ENCODE measurements at regions not wholly inside any gene's neighbourhood (a gene's known extent, or its start where the extent isn't known, plus 50 kb on each side); places are given as distances from the start of the nearest gene placed in this dataset.
"Not testable (repeated sequence)": the region's sequence is repeated elsewhere in the genome, so short reads cannot be mapped to it uniquely, and the experiment has no call there.

GRCh38 chr5:157959370-157959769 is 100.4 kb upstream of the CLINT1 start:
- no peak for DNase-seq

- DNase-seq: peak; percentile 2 to 27 (median 21)
These were observed 97.4 kb upstream of the CLINT1 start for GRCh38 chr5:157956271-157956885.

DNA sequence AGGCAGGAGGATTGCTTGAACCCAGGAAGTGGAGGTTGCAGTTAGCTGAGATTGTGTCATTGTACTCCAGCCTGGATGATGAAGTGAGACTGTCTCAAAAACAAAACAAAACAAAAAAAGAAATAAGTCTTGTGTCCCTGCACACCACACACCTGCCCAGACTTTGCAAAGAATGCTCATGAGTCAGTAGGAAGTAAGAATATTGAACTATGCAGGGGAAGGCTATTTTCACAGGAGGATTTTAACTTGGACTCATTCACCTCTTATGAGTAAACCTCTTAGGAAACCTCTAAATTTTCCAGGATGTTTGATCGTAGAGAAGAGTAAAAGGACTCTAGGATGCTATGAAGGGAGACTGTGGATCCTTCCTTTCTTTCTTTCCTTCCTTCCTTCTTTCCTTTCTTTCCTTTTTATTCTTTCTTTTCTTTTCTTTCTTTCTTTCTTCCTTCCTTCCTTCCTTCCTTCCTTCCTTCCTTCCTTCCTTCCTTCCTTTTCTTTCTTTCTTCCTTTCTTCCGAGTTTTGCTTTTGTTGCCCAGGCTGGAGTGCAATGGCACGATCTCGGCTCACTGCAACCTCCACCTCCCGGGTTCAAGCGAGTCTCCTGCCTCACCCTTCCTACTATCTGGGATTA is 96.7 kb upstream of the CLINT1 start:
- DNase-seq: no peak

GRCh38 chr5:157952374-157952685 is 93.4 kb upstream of the CLINT1 start:
- DNase-seq: no peak

GRCh38 chr5:157951673-157952373 is 92.9 kb upstream of the CLINT1 start:
- DNase-seq: no peak

DNA sequence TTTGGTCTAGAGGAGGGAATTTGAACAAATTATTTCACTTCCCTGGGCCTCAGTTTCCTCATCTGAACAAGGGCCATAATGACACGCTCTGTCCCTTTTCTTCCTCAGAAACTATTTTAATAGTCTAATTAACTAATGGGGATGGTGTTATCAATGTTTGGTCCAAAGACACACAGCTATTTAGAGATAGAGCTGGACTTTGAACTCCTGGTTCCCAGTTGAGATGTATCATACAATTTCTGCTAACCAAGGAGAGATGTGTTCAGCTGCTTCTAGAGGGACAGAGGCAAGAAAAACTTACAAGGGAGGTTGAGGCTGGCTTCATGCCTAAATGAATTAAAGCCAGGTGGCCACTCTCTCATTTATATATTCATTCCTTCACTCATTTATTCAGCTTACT is 90.6 kb upstream of the CLINT1 start:
- DNase-seq: no peak

DNA sequence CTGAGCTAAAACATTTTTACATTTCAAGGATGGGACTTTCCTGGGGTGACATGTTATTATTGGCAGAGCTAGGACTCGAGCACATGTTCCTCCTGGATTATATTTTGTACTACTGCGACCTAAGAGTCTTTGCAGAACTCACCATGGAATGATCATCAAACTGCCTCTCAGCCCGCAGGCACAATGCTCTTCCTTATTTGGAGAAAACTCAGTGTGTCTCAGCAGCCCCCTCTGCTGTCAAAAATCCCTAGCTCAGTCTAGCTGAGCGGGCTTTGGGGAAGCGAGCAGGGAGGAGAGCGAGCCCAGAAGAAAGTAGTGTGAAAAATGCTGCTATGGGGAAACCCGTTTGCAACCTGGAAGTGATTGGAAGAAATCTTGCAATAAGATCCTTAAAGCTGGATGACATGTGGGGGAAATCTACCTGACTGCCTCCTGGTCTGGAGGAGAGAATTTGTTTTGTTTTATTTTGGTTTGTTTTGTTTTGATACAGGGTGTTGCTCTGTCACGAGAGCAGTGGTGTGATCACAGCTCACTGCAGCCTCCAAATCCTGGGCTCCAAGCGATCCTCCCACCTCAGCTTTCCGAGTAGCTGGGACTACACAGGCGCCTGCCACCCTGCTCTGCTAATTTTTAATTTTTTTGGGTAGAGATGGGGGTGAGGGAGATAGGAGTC is 89.9 kb upstream of the CLINT1 start:
- DNase-seq: peak; percentile 92 to 94 (median 92)

- DNase-seq: no peak
These were observed 88.2 kb upstream of the CLINT1 start for GRCh38 chr5:157947156-157947555.

DNA sequence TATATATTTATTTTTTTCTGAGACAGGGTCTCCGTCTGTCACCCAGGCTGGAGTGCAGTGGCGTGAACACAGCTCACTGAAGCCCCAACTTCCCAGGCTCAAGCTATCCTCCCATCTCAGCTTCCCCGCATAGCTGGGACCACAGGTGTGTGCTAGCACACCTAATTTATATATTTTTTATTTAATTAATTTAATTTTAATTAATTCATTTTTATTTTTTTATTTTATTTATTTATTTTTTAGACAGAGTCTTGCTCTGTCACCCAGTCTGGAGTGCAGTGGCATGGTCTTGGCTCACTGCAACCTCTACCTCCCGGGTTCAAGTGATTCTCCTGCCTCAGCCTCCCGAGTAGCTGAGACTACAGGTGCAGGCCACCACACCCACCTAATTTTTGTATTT is 86.9 kb upstream of the CLINT1 start:
- DNase-seq: not testable (repeated sequence)

DNA sequence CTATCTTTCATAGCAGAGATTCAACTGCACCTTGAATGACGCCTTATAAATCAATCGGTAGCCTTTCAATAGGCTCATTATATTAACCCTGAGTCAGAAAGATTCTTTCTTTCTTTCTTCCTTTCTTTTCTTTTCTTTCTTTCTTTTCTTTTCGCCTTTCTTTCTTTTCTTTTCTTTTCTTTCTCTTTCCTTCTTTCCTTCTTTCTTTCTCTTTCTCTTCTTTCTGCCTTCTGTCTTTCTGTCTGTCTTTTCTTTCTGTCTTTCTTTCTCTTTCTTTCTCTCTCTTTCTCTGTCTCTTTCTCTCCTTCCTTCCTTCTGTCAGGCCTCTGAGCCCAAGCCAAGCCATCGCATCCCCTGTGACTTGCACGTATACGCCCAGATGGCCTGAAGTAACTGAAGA is 86.0 kb upstream of the CLINT1 start:
- DNase-seq: no peak

- DNase-seq: no peak
These were observed 85.2 kb upstream of the CLINT1 start for GRCh38 chr5:157944077-157944633.

- DNase-seq: no peak
These were observed 83.7 kb upstream of the CLINT1 start for GRCh38 chr5:157942595-157942994.

DNA sequence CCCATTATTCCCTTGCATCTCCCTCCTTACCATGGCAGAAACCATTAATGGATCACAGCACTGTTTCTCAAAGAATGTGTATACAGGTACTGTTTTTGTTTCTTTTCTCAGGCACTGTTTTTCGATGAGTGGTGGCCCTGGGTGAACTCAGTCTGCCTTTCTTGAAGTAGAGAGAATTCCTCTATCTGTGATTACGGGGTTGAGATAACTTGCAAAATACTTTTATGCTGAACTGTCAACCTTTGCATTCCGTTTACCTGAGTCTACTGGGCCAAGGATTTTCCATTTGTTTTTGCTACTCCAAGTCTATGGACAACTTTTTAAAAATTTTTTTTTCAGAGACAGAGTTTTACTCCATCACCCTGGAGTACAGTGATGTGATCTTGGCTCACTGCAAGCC is 82.7 kb upstream of the CLINT1 start:
- DNase-seq: no peak

DNA sequence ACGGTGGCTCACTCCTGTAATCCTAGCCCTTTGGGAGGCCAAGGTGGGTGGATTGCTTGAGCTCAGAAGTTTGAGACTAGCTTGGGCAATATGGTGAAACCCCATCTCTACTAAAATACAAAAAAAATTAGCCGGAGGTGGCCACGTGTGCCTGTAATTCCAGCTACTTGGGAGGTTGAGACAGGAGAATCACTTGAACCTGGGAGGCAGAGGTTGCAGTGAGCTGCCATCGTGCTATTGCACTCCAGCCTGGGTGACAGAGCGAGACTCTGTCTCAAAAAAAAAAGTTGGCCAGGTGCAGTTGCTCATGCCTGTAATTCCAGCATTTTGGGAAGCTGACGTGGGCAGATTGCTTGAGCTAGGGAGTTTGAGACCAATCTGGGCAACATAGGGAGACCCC is 79.2 kb upstream of the CLINT1 start:
- DNase-seq: not testable (repeated sequence)

DNA sequence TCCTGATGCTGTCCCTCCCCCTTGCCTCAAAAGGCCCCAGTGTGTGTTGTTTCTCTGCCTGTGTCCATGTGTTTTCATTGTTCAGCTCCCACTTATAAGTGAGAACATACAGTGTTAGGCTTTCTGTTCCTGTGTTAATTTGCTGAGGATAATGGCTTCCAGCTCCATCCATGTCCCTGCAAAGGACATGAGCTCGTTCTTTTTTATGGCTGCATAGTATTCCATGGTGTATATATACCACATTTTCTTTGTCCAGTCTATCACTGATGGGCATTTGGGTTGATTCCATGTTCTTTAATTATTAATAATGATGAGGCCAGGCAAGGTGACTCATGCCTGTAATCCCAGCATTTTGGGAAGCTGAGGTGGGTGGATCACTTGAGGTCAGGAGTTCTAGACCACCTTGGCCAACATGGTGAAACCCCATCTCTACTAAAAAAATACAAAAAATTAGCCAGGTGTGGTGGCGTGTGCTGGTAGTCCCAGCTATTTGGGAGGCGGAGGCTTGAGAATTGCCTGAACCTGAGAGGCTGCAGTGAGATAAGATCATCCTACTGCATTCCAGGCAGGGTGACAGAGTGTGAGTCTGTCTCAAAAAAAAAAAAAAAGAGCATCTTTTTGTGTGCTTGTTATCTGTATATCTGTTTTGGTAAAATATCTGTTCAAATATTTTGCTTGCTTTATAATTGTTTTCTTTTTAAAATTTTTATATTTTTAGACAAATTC is 78.0 kb upstream of the CLINT1 start:
- DNase-seq: not testable (repeated sequence)

- DNase-seq: no peak
These were observed 75.7 kb upstream of the CLINT1 start for GRCh38 chr5:157934600-157934999.

DNA sequence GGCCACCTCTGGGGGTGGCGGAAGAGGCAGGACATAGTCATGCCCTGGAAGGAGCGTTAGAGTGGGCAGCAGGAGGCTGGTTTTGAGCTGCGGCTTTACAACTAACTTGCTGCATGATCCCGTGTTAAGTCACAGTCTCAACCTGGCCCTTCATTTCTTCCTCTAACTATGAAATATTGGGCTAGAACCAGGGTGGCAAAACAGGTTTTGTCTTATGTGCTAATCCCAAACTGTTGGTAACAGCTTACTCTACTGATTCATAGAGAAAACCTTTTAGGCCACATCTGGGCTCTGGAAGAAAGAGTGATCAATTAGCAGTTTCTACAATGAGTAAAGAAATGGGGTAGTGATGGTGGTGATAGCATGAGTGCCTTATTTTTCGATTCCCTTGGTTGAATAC is 74.1 kb upstream of the CLINT1 start:
- DNase-seq: no peak

DNA sequence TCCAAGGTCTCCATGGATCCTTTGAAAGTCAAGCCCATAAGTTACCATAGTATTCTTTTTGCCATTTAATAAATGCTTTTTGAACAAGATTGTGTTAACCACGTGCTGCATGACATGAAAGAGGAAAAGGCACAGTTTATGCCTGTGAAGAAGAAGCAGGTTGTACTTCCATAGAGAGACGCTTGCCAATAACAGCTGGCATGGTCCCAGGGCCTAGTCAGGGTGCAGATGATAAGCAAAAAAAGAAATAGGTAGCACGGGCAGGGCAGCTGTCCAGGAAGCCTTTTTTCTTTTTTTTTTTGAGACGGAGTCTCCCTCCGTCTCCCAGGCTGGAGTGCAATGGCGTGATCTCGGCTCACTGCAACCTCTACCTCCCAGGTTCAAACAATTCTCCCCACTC is 71.8 kb upstream of the CLINT1 start:
- DNase-seq: no peak

DNA sequence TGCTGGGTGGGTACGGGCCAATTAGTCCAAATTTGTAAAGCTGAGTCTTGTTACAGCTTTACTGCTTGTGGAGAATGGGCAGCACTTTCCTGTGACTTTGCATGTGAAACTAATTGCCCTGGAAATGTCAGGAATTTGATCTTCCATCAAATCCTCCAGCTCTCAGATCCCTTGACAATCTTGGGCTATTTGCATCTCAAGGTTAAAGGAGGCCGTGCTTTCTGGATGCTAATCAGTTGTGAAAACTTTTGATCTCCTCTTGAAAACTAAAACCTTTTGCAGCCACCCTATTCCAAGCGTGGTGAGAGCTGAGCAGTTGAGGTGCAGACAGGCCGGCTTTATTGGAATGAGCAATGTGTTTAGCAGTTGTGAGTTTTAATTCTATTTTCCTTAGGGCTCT is 68.0 kb upstream of the CLINT1 start:
- DNase-seq: no peak

DNA sequence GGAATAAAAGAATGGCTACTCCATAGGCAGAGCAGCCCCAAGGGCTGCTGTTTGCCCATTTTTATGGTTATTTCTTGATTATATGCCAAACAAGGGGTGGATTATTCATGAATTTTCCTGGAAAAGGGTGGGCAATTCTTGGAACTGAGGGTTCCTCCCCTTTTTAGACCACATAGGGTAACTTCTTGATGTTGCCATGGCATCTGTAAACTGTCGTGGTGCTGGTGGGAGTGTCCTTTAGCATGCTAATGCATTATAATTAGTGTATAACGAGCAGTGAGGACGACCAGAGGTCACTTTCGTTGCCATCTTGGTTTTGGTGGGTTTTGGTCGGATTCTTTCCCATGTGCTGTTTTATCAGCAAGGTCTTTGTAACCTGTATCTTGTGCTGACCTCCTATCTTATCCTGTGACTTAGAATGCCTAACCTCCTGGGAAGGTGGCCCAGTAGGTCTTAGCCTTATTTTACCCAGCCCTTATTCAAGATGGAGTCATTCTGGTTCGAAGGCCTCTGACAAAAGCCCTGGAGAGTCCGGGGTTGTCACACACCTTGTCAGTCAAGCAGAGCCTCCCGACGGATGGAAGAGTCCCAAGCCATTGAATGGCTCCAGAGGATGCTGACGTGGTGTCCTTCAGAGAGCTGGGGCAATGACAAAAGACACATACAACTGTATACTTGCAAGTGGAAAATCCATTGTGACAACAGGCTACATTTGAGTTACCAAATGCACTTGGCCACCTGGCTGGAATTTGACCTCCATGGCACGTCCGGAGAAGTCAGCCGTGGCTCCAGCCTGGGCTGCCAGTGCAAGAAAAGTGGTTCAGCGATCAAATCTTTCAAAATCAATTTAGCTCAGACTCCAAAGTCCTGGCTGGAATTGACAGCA is 67.1 kb upstream of the CLINT1 start:
- no peak for DNase-seq

GRCh38 chr5:157924931-157925729 is 66.2 kb upstream of the CLINT1 start:
- DNase-seq: no peak

Data from suppressor macrophage treated with lipopolysaccharide for 1 hour (primary cell).